ENCODE measurements at regions not wholly inside any gene's neighbourhood (a gene's known extent, or its start where the extent isn't known, plus 50 kb on each side); places are given as distances from the start of the nearest gene placed in this dataset.

DNA sequence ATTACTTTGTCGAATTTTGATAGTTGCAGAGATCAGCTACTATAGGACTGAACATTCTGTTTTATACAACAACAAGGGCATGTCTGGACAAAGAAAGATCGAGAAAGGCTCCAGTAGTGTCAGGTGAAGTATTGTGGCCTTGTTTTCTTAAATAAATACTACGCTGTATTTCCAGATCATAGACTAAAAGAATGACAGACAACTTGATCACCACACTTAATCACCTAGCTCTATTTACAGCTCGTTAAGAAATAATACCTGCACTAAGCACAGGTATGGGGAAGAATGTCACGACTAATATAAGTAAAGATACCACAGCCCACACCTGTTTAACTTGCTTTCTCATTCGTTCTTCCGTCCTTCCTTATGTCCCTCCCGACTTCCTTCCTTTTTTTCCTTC, 269.2 kb downstream of the HGF start:
- no peak for DNase-seq
- H3K27me3 Mint-ChIP-seq (ENCODE audit: insufficient read depth, unreplicated experiment), result peaks cover 11% of the 10 kb centered on the region
- H3K9me3 Mint-ChIP-seq (ENCODE audit: unreplicated experiment), result no peaks in the 10 kb centered on the region
- CTCF ChIA-PET, result interaction anchor here (0.6 to 2.3 kb wide), 4 partner anchors 9 to 44 kb away, joined by 3 to 6 read pairs (median 3); no protein-coding TSS in a partner anchor
- no peaks in the 10 kb centered on the region for H3K27me3 ChIP-seq (replicated peaks; ENCODE audit: control insufficient read depth, insufficient read depth, low read length)
- no peaks in the 10 kb centered on the region for H3K4me1 ChIP-seq
- H3K4me3 Mint-ChIP-seq (ENCODE audit: unreplicated experiment), result no peak overlapping the region
- no peaks in the 10 kb centered on the region for H3K36me3 ChIP-seq (ENCODE audit: control insufficient read depth, insufficient read depth, low read length)
- TF ChIP-seq, protein P1, sequence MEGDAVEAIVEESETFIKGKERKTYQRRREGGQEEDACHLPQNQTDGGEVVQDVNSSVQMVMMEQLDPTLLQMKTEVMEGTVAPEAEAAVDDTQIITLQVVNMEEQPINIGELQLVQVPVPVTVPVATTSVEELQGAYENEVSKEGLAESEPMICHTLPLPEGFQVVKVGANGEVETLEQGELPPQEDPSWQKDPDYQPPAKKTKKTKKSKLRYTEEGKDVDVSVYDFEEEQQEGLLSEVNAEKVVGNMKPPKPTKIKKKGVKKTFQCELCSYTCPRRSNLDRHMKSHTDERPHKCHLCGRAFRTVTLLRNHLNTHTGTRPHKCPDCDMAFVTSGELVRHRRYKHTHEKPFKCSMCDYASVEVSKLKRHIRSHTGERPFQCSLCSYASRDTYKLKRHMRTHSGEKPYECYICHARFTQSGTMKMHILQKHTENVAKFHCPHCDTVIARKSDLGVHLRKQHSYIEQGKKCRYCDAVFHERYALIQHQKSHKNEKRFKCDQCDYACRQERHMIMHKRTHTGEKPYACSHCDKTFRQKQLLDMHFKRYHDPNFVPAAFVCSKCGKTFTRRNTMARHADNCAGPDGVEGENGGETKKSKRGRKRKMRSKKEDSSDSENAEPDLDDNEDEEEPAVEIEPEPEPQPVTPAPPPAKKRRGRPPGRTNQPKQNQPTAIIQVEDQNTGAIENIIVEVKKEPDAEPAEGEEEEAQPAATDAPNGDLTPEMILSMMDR (IDR thresholded peaks at IDR 0.05; ENCODE audit: insufficient read depth in 1 of 2, low read depth in 1 of 2, low read length in 1 of 2, severe bottlenecking in 1 of 2, unreplicated experiment in 1 of 2), result no peak
- peaks cover 9% of the 10 kb centered on the region for H3K4me1 Mint-ChIP-seq (ENCODE audit: low read depth, unreplicated experiment)
- POLR2A ChIA-PET, result no interaction called here
- H3K27ac Mint-ChIP-seq (ENCODE audit: unreplicated experiment), result no peak overlapping the region
- H3K9me3 ChIP-seq, result no peaks in the 10 kb centered on the region
- no peaks in the 10 kb centered on the region for H3K36me3 Mint-ChIP-seq (ENCODE audit: insufficient read depth, unreplicated experiment)
- BruUV-seq (replicated peaks), result no TSS peak
- no peak overlapping the region for H3K4me3 ChIP-seq (ENCODE audit: low read depth, low read length)
- intact Hi-C loops (cut with micrococcal nuclease; ENCODE audit: unreplicated experiment), result no loop called here

DNA sequence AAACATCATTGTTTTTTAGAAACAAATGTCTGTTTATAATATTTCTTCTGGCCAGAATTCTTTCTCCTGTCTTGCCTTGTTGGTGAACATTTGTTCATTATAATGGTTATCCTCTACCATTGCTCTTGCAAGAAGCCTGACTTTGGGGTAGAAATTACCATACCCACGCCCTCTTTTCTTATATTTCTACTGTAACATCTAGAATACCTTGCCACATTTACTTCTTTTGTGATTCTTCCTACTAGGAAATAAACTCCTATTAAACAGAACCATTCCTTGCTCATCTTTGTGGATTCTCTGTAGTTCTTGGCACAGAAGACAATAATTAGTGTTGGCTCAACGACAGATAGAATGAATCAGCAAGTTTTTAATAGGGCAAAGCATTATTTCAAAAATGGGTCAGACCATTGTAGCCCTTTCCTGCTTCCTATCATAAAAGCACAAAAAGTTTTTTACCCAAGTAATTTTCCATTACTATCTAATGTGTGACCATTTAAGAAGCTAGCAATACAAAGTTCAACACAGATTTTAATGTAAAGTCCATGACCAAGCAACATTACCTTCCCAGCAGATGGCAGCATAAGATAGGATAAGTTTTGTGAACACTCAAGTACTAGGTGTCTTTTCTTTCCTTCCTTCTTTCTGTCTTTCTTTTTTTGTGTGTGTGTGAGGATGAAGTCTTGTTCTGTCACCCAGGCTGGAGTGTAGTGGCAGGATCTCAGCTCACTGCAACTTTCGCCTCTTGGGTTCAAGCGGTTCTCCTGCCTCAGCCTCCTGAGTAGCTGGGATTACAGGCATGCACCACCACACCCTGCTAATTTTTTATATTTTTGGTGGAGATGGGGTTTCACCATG, 270.4 kb downstream of the HGF start:
- no peaks in the 10 kb centered on the region for H3K36me3 Mint-ChIP-seq (ENCODE audit: insufficient read depth, unreplicated experiment)
- intact Hi-C loops (cut with micrococcal nuclease; ENCODE audit: unreplicated experiment), result loop anchor here (1.0 to 10.0 kb wide), 5 partner anchors 217 to 1075 kb away; no protein-coding TSS in a partner anchor
- POLR2A ChIA-PET, result no interaction called here
- CTCF ChIA-PET, result interaction anchor here (0.6 to 2.3 kb wide), 7 partner anchors 8 to 521 kb away, joined by 3 to 6 read pairs (median 3); no protein-coding TSS in a partner anchor
- peaks cover 11% of the 10 kb centered on the region for H3K27me3 Mint-ChIP-seq (ENCODE audit: insufficient read depth, unreplicated experiment)
- no peaks in the 10 kb centered on the region for H3K9me3 ChIP-seq
- H3K9me3 Mint-ChIP-seq (ENCODE audit: unreplicated experiment), result no peaks in the 10 kb centered on the region
- no peak overlapping the region for H3K4me3 Mint-ChIP-seq (ENCODE audit: unreplicated experiment)
- no TSS peak for BruUV-seq (replicated peaks)
- H3K4me1 Mint-ChIP-seq (ENCODE audit: low read depth, unreplicated experiment), result peaks cover 9% of the 10 kb centered on the region
- no peaks in the 10 kb centered on the region for H3K36me3 ChIP-seq (ENCODE audit: control insufficient read depth, insufficient read depth, low read length)
- H3K27me3 ChIP-seq (replicated peaks; ENCODE audit: control insufficient read depth, insufficient read depth, low read length), result no peaks in the 10 kb centered on the region
- H3K27ac Mint-ChIP-seq (ENCODE audit: unreplicated experiment), result no peak overlapping the region
- DNase-seq, result peak in 1 of 2 experiments; percentile 61
- no peak overlapping the region for H3K4me3 ChIP-seq (ENCODE audit: low read depth, low read length)
- TF ChIP-seq, protein P1 (IDR thresholded peaks at IDR 0.05; ENCODE audit: insufficient read depth in 1 of 2, low read depth in 1 of 2, low read length in 1 of 2, severe bottlenecking in 1 of 2, unreplicated experiment in 1 of 2), result peak; percentile 43 to 44
- H3K4me1 ChIP-seq, result no peaks in the 10 kb centered on the region

DNA sequence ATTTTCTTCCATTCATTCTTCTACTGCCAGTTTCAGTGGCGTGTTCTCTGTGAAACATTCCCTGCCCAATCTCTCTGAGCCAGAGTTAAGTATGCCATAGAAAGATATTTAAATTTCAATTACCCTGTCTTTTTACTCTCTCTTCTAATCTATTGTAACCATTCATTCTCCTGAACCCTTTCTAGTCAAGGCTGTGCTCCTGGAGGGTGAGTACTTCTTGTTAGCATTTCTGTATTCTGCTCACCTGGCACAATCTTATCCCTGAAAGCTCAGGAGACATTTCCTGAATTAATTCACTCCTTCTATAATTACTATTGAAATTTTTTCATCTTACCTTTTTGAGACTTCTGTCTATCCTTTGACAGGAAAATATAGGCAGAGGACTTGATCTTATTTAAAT, 271.7 kb downstream of the HGF start:
- no peak for DNase-seq
- Histone ChIP-seq H3K4me3 (ENCODE audit: low read depth, low read length) (no peak overlapping the region), H3K9me3 (no peaks in the 10 kb centered on the region), H3K27me3 (replicated peaks; ENCODE audit: control insufficient read depth, insufficient read depth, low read length) (no peaks in the 10 kb centered on the region), H3K36me3 (ENCODE audit: control insufficient read depth, insufficient read depth, low read length) (no peaks in the 10 kb centered on the region), H3K4me1 (no peaks in the 10 kb centered on the region)
- POLR2A ChIA-PET, result no interaction called here
- Mint-ChIP-seq H3K36me3 (ENCODE audit: insufficient read depth, unreplicated experiment) (no peaks in the 10 kb centered on the region), H3K4me3 (ENCODE audit: unreplicated experiment) (no peak overlapping the region), H3K27me3 (ENCODE audit: insufficient read depth, unreplicated experiment) (peaks cover 11% of the 10 kb centered on the region), H3K9me3 (ENCODE audit: unreplicated experiment) (no peaks in the 10 kb centered on the region), H3K27ac (ENCODE audit: unreplicated experiment) (no peak overlapping the region), H3K4me1 (ENCODE audit: low read depth, unreplicated experiment) (peaks cover 9% of the 10 kb centered on the region)
- intact Hi-C loops (cut with micrococcal nuclease; ENCODE audit: unreplicated experiment), result loop anchor here (10.0 kb wide), 1 partner anchor 1077 kb away; no protein-coding TSS in a partner anchor
- BruUV-seq (replicated peaks), result no TSS peak
- CTCF ChIA-PET, result interaction anchor here (1.8 kb wide), 1 partner anchor 10 kb away, joined by 6 read pairs; no protein-coding TSS in a partner anchor
- TF ChIP-seq, protein P1 (IDR thresholded peaks at IDR 0.05; ENCODE audit: insufficient read depth in 1 of 2, low read depth in 1 of 2, low read length in 1 of 2, severe bottlenecking in 1 of 2, unreplicated experiment in 1 of 2), result no peak
